ENCODE measurements at regions not wholly inside any gene's neighbourhood (a gene's known extent, or its start where the extent isn't known, plus 50 kb on each side); places are given as distances from the start of the nearest gene placed in this dataset.
A peak's percentile ranks its signal among the peaks of the same experiment; 100 is the strongest.
"Not testable (repeated sequence)": the region's sequence is repeated elsewhere in the genome, so short reads cannot be mapped to it uniquely, and the experiment has no call there.

GRCh38 chr6:28686446-28687027, 160.9 kb downstream of the GPX5 start:
- ATAC-seq (ENCODE audit: low read depth); H3K4me1 Mint-ChIP-seq; POLR2A ChIA-PET; H3K4me3 ChIP-seq (ENCODE audit: control extremely low read depth in 1 of 5, extremely low read depth in 1 of 5, insufficient read depth in 1 of 5, low read depth in 2 of 5, low read length in 4 of 5); H3K4me3 Mint-ChIP-seq; H3K4me2 ChIP-seq (replicated peaks; ENCODE audit: low read depth, low read length, poor library complexity, severe bottlenecking); H2AFZ ChIP-seq (ENCODE audit: insufficient read depth, low read depth, low read length, poor library complexity, severe bottlenecking); H3K9ac ChIP-seq (ENCODE audit: low read length); H3K79me2 ChIP-seq (ENCODE audit: control insufficient read depth, insufficient read depth, low read length); H3K27ac Mint-ChIP-seq; H3K4me1 ChIP-seq (ENCODE audit: control insufficient read depth in 2 of 2, insufficient read depth in 2 of 2, low read length in 2 of 2); H3K27ac ChIP-seq (ENCODE audit: low read length in 2 of 2); H3K36me3 ChIP-seq (replicated peaks in 1 of 2; ENCODE audit: control extremely low read depth in 1 of 2, control insufficient read depth in 1 of 2, extremely low read depth in 1 of 2, insufficient read depth in 2 of 2, low read length in 1 of 2); H4K20me1 ChIP-seq (ENCODE audit: control insufficient read depth, insufficient read depth, low read length, poor library complexity, severe bottlenecking); H3K9me3 Mint-ChIP-seq (ENCODE audit: insufficient read depth); H3K9me3 ChIP-seq (ENCODE audit: control extremely low read depth in 1 of 3, control insufficient read depth in 2 of 3, insufficient read depth in 1 of 3, low read length in 2 of 3): not testable (repeated sequence)
- H3K27me3 Mint-ChIP-seq = peaks cover 75% of the 10 kb centered on the region
- WGBS (ENCODE audit: insufficient coverage) = 0% methylated on average over 5 of the region's 11 CpGs
- CTCF ChIA-PET = interaction anchor here (0.5 to 1.4 kb wide), 6 partner anchors 11 to 1216 kb away, joined by 3 to 5 read pairs (median 3); no protein-coding TSS in a partner anchor
- peak; percentile 85 for TF ChIP-seq CTCF (IDR thresholded peaks at IDR 0.05)
- intact Hi-C loops (cut with micrococcal nuclease) = loop anchor here (1.0 kb wide), 3 partner anchors 151 to 903 kb away; no protein-coding TSS in a partner anchor
- peak; percentile 77 for DNase-seq
- peaks cover 0 to 39% (median 29%) of the 10 kb centered on the region in 4 experiments for H3K27me3 ChIP-seq (replicated peaks in 1 of 4; ENCODE audit: control extremely low read depth in 1 of 4, control insufficient read depth in 3 of 4, insufficient read depth in 4 of 4, low read length in 3 of 4)

GRCh38 chr6:28687309-28687981, 161.8 kb downstream of the GPX5 start:
- H3K9me3 ChIP-seq (ENCODE audit: control extremely low read depth in 1 of 3, control insufficient read depth in 2 of 3, insufficient read depth in 1 of 3, low read length in 2 of 3); H4K20me1 ChIP-seq (ENCODE audit: control insufficient read depth, insufficient read depth, low read length, poor library complexity, severe bottlenecking); H3K4me3 ChIP-seq (ENCODE audit: control extremely low read depth in 1 of 5, extremely low read depth in 1 of 5, insufficient read depth in 1 of 5, low read depth in 2 of 5, low read length in 4 of 5); H3K27ac ChIP-seq (ENCODE audit: low read length in 2 of 2); H3K4me1 ChIP-seq (ENCODE audit: control insufficient read depth in 2 of 2, insufficient read depth in 2 of 2, low read length in 2 of 2); H3K9ac ChIP-seq (ENCODE audit: low read length); intact Hi-C loops (cut with micrococcal nuclease); H3K4me1 Mint-ChIP-seq; ATAC-seq (ENCODE audit: low read depth); H3K79me2 ChIP-seq (ENCODE audit: control insufficient read depth, insufficient read depth, low read length); H3K36me3 ChIP-seq (replicated peaks in 1 of 2; ENCODE audit: control extremely low read depth in 1 of 2, control insufficient read depth in 1 of 2, extremely low read depth in 1 of 2, insufficient read depth in 2 of 2, low read length in 1 of 2); POLR2A ChIA-PET; H3K4me3 Mint-ChIP-seq; H3K9me3 Mint-ChIP-seq (ENCODE audit: insufficient read depth); H3K4me2 ChIP-seq (replicated peaks; ENCODE audit: low read depth, low read length, poor library complexity, severe bottlenecking); H3K27ac Mint-ChIP-seq; DNase-seq; H2AFZ ChIP-seq (ENCODE audit: insufficient read depth, low read depth, low read length, poor library complexity, severe bottlenecking): not testable (repeated sequence)
- CTCF ChIA-PET = interaction anchor here (0.5 to 1.4 kb wide), 7 partner anchors 10 to 903 kb away, joined by 3 to 5 read pairs (median 3); no protein-coding TSS in a partner anchor
- WGBS (ENCODE audit: insufficient coverage) = 13% methylated on average over 4 of the region's 7 CpGs
- peaks cover 72% of the 10 kb centered on the region for H3K27me3 Mint-ChIP-seq
- H3K27me3 ChIP-seq (replicated peaks in 1 of 4; ENCODE audit: control extremely low read depth in 1 of 4, control insufficient read depth in 3 of 4, insufficient read depth in 4 of 4, low read length in 3 of 4) = peaks cover 0 to 35% (median 25%) of the 10 kb centered on the region in 4 experiments

- H3K4me3 ChIP-seq (ENCODE audit: control extremely low read depth in 1 of 5, extremely low read depth in 1 of 5, insufficient read depth in 1 of 5, low read depth in 2 of 5, low read length in 4 of 5); H3K9ac ChIP-seq (ENCODE audit: low read length); ATAC-seq (ENCODE audit: low read depth); H3K4me2 ChIP-seq (replicated peaks; ENCODE audit: low read depth, low read length, poor library complexity, severe bottlenecking); H3K36me3 ChIP-seq (replicated peaks in 1 of 2; ENCODE audit: control extremely low read depth in 1 of 2, control insufficient read depth in 1 of 2, extremely low read depth in 1 of 2, insufficient read depth in 2 of 2, low read length in 1 of 2); H3K27ac Mint-ChIP-seq; H3K27ac ChIP-seq (ENCODE audit: low read length in 2 of 2); DNase-seq; CTCF ChIA-PET; intact Hi-C loops (cut with micrococcal nuclease); H2AFZ ChIP-seq (ENCODE audit: insufficient read depth, low read depth, low read length, poor library complexity, severe bottlenecking); H3K4me1 Mint-ChIP-seq; H3K9me3 Mint-ChIP-seq (ENCODE audit: insufficient read depth); POLR2A ChIA-PET; H3K79me2 ChIP-seq (ENCODE audit: control insufficient read depth, insufficient read depth, low read length); H3K4me1 ChIP-seq (ENCODE audit: control insufficient read depth in 2 of 2, insufficient read depth in 2 of 2, low read length in 2 of 2); H3K4me3 Mint-ChIP-seq; H4K20me1 ChIP-seq (ENCODE audit: control insufficient read depth, insufficient read depth, low read length, poor library complexity, severe bottlenecking): not testable (repeated sequence)
- peaks cover 74% of the 10 kb centered on the region for H3K27me3 Mint-ChIP-seq
- Histone ChIP-seq H3K9me3 (ENCODE audit: control extremely low read depth in 1 of 3, control insufficient read depth in 2 of 3, insufficient read depth in 1 of 3, low read length in 2 of 3) (peaks cover 0 to 23% (median 0%) of the 10 kb centered on the region in 3 donors), H3K27me3 (replicated peaks in 1 of 4; ENCODE audit: control extremely low read depth in 1 of 4, control insufficient read depth in 3 of 4, insufficient read depth in 4 of 4, low read length in 3 of 4) (peaks cover 0 to 52% (median 35%) of the 10 kb centered on the region in 4 experiments)
- WGBS (ENCODE audit: insufficient coverage) = 10% methylated on average over 2 of the region's 4 CpGs
Observed at GRCh38 chr6:28691991-28692390, 166.3 kb downstream of the GPX5 start.

Data from B cell (primary cell).